ENCODE measurements at regions not wholly inside any gene's neighbourhood (a gene's known extent, or its start where the extent isn't known, plus 50 kb on each side); places are given as distances from the start of the nearest gene placed in this dataset.
A peak's percentile ranks its signal among the peaks of the same experiment; 100 is the strongest.
"Not testable (repeated sequence)": the region's sequence is repeated elsewhere in the genome, so short reads cannot be mapped to it uniquely, and the experiment has no call there.

DNA sequence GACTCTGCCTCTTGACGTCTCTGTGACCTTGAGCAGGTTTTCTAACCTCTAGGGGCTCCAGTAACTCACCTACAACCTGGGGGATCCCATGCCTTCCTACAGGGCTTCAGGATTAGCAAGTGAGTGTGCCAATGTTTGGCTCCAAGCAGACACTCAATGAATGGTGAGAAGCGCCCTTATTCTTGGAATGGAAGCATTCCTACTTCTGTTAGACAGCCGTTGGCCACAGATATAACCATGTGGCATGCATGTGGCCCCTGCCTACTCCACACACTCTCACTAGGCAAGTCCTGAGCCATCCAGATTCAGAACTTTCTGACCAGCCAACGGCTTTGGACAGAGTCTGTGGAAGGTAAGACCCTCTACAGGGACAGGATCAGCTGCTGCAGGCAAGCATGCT is 108.9 kb upstream of the LYZL2 start:
- no peak for FAIRE-seq
- no peak for DNase-seq (ENCODE audit: extremely low spot score, insufficient read length, low read depth)

DNA sequence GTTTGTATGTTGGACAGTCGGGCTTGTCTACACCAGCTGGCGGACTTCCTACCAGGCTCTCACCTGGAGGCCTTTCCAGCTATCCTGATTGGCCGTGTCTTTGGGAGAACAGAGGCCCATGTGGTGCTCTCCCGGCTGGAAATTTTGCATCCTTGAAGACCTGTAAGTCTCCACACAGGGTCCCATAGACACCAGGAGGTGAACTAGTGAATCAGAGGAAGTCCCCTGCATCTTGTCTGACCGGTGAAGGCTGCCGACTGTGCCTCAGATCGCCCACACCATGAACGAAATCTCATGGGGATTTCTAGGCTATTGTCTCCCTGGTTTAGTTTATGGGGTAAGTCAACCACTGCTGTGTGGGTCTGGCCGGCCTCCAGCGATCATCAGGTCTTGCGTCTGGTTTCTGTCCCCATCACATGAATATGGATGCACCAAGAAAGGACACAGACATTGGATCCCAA is 108.4 kb upstream of the LYZL2 start:
- DNase-seq (ENCODE audit: extremely low spot score, insufficient read length, low read depth) = no peak
- peak; percentile 93 for FAIRE-seq

DNA sequence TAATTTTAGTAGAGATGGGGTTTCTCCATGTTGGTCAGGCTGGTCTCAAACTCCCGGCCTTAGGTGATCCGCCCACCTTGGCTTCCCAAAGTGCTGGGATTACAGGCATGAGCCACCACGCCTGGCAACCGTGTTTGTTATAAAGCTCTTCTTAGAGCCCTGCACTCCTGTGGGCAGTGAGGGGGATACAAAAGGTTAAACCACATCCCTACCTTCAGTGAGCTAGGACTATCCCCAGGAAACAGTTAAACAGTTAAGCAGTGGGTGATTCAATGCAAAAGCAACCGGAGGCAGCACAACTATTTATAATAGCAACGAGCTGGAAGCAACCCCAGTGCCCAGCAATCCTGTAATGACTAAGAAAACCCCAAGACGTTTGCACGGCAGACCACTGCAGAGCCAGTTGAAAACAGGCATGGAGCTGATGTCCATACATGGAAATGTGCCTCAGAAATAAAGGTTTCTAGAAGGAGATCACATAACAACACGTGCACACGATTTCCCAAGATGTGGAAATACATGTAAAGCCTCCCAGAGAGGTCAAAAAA is 107.2 kb upstream of the LYZL2 start:
- peak; percentile 99 for FAIRE-seq
- DNase-seq (ENCODE audit: extremely low spot score, insufficient read length, low read depth) = peak; percentile 32

DNA sequence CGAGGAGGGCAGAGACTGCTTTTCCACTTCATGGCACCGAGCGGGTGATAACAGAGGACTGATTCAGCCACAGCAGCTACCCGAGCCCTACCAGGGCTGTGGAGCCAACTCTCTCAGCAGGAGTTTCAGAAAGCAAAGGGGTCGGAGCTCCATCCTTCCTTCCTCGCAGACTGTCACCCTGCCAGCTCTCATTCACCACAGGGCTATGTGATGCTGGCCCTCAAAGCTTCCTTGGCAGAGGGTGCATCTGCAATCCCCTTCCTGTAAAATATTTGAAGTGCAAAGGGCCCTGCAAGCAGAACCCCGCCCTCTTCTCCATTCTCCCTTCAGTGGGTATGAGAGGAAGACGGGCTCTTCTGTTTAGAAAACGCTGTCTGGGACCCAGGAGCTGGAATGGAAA is 105.3 kb upstream of the LYZL2 start:
- FAIRE-seq (peak; percentile 56), DNase-seq (ENCODE audit: extremely low spot score, insufficient read length, low read depth) (no peak)

DNA sequence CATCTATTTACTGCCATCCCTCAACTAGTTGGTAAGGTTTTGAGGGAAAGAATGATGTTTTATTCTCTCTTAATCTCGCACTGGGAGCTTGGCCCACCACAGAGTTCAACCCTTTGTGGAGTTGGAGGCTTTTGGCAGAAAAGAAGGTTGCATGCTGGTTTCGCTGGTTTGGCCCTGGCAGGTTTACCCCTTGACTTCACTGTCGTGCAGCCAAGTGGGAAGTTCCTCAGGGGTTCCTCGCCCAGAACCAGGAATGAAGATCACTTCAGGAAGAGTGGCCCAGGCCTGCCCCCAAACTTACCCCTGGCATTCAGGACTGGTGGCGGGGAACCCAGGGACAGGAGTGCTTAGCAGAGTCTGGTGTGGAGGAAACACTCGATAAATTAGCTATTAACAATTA is 103.1 kb upstream of the LYZL2 start:
- DNase-seq (ENCODE audit: extremely low spot score, insufficient read length, low read depth) (no peak), FAIRE-seq (no peak)

DNA sequence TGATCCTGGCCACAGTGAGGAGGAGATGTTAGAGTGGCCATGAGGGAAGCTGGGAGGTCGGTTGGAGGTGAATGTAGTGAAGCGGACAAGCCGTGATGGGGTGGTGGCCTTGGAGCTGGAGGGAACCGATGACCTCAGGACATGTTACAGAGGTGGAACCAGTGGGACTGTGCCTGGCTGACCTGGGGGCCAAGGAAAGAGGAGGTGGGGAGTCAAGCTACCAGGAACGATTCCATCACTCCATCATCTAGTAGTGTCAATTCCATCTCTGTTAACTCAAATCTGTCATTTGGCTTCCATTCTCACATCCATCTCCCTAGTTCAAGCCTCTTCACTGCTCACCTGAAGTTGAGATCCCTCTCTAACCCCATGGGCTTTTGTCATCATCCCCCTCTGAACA is 102.4 kb upstream of the LYZL2 start:
- FAIRE-seq (no peak), DNase-seq (ENCODE audit: extremely low spot score, insufficient read length, low read depth) (no peak)

DNA sequence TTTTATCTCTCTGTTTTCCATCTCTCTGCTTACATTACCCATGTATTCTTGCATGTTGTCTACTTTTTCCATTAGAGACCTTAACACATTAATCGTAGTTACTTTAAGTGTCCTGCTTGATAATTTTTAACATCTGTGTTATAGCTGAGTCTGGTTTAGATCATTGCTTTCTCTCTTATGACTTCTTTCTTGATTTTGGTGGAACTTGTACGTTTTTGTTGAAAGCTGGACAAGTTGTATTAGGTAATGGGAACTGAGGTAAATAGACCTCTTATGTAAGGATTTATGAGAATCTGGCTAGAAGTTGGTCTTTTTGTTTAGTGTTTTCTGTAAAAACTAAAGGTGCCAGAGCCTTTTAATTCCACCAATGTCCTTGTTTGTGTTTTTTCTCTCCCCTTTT is 100.8 kb upstream of the LYZL2 start:
- FAIRE-seq (no peak), DNase-seq (ENCODE audit: extremely low spot score, insufficient read length, low read depth) (no peak)

DNA sequence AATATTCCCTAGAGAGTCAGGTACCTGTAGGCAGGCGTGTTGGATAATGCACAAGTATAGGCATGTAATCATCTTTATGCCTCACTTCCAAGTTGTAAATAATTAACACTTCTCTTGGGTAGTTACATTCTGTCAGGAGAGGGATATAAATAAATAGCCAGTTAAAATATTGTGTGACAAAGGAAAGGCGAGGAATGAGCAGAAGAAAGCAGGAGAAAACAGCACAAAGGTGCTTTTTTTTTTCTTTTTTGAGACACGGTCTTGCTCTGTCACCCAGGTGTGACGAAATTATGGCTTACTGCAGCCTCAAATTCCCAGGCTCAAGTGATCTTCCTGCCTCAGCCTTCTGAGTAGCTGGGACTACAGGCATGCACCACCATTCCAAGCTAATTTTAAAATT is 99.2 kb upstream of the LYZL2 start:
- DNase-seq (ENCODE audit: extremely low spot score, insufficient read length, low read depth) (no peak), FAIRE-seq (no peak)

GRCh38 chr10:30728127-30728526 is 98.6 kb upstream of the LYZL2 start:
- DNase-seq (ENCODE audit: extremely low spot score, insufficient read length, low read depth) (no peak), FAIRE-seq (no peak)

DNA sequence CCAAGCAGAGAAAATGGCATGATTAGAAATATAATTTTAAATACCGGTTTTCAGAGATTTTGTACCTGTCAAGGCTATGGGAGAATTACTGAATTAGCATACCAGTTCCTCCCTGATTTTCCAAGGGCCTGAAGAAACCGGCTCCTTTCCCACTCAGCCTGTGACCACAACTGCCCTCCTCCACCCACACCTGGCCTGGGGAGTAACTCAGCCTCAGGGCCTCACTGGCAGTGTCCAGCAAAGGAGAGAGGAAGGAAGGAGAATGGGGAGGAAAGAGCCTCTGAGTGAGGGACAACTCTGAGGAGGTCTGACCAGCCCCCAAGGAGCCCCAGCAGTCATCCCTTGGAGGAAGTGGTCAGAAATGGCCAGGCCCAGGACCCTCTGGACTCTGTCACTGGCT is 98.0 kb upstream of the LYZL2 start:
- no peak for FAIRE-seq
- no peak for DNase-seq (ENCODE audit: extremely low spot score, insufficient read length, low read depth)

DNA sequence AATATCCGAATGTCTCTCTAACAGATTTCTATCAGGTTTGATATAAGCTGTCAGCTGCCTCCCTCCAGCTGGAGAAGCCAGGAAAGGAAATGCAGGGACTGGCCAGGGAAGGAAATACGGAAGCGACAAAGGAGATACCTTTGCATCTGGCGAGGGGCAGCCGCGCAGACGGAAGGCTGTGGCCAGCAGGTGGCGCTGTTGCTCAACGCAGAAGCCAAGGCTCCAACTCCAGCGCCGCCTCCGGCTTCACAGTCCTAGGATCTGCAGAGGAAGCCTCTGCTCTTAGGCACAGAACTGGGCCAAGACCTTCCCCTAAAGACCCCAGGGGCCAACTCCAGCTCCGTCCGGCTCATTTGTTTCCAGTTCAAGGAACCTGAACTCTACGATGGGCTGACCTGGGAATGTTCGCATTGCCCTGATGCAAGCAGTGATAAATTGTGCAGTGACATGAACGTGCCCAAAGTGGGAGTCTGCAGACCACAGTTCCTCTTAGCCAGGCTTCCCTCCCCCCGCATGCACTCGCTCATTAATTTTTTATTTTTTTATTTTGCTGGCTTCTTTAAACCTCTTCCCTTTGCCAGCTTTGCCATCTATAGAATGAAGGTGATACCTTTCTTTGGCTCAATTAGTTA is 97.3 kb upstream of the LYZL2 start:
- FAIRE-seq = peak; percentile 99
- DNase-seq (ENCODE audit: extremely low spot score, insufficient read length, low read depth) = not testable (repeated sequence)

DNA sequence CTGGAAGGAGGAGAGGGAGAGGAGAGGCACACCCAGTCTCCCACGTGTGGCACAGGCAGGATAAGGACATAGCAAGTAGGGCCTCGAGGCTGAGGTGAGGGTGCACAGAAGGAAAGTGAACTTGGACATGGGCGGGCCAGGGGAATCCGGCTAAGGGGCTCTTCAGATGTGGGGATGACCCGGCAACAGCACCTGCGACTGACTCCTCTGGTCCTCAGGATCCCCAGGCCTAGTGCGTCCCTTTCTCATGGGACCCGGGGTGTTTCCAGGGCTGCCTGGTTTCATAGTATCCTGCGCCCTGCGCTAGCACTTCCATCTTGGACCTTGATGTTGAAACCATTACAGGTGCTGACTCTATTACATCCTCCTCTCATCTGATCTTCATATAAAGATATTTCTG is 96.1 kb upstream of the LYZL2 start:
- DNase-seq (ENCODE audit: extremely low spot score, insufficient read length, low read depth) = no peak
- FAIRE-seq = no peak

- DNase-seq (ENCODE audit: extremely low spot score, insufficient read length, low read depth) (no peak), FAIRE-seq (no peak)
Observed at GRCh38 chr10:30724296-30724695, 94.7 kb upstream of the LYZL2 start.

- FAIRE-seq = peak; percentile 24
Observed at GRCh38 chr10:30722956-30723620, 93.5 kb upstream of the LYZL2 start.

DNA sequence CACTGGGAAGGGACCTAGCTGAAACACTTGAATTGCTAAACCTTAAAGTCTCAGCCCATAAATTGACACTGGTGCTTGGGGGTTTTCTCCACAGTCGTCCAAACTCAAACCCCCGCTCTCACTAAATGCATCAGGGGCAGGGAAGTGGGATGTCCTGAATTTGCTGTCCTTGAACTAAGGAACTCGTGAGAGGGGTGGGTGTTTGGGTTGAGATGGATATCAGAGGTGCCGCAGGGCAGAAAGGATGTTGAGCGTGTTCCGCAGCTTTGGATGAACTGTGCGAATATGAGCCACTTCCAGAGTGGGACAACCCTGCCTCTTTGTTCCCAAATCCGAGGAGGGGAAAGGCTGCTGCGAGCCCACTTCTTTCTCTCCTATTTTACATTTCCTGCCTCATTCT is 90.3 kb upstream of the LYZL2 start:
- FAIRE-seq (no peak), DNase-seq (ENCODE audit: extremely low spot score, insufficient read length, low read depth) (no peak)

More at GRCh38 chr10:30722956-30723620, 93.5 kb upstream of the LYZL2 start:
- DNase-seq (ENCODE audit: extremely low spot score, insufficient read length, low read depth) = no peak

GRCh38 chr10:30709700-30710358 is 80.3 kb upstream of the LYZL2 start:
- no peak for FAIRE-seq
- no peak for DNase-seq (ENCODE audit: extremely low spot score, insufficient read length, low read depth)

DNA sequence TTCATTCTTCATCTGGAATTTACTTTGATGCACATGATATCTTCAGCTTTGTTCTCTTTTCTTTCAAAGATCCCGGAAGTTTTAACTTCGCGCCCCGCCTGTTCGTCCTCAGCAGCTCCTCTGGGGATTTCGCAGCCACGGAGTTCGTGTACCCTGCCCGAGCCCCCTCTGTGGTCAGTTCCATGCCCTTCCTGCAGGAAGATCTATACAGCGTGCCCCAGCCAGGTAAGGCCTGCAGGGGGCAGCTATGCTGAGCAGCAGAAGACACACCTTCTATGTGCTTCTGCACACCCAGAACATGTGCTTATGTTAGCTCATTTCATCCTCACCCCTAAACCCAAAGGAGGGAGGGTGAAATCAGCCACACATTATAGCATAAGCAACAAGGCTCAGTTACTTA is 79.7 kb upstream of the LYZL2 start:
- DNase-seq (ENCODE audit: extremely low spot score, insufficient read length, low read depth) = no peak
- FAIRE-seq = no peak

DNA sequence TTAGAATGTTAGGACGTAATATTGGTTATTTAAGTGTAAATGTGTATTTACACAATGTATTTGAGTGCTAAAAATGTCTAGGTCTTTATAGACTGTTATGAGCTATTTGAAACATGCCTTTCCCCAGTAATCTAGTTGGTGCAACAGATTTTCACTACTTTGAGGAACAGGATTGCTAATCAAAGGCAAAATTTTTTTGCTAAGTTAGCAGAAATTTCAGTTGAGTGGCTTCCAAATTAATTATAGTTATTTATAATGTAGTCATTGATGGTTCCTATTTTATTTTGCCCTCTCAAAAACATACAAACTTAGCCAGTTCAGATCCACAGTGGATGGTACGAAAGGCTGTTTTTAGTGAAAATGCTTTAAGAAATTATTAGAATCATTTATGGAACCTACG is 78.7 kb upstream of the LYZL2 start:
- FAIRE-seq (no peak), DNase-seq (ENCODE audit: extremely low spot score, insufficient read length, low read depth) (no peak)

DNA sequence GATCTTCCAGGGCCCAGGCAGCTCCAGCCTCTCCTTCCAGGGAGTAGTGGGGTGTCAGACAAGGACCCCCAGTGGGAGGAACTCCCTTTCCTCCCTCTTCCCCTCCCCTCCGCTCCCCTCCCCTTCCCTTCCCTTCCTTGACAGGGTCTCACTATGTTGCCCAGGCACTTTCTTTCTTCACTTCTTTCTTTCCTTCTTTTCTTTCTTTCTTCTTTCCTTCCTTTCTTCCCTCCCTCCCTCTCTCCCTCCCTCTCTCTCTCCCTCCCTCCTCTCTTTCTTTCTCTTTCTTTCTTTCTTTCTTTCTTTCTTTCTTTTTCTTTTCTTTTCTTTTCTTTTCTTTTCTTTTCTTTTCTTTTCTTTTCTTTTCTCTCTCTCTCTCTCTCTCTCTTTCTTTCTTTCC is 76.6 kb upstream of the LYZL2 start:
- not testable (repeated sequence) for FAIRE-seq; DNase-seq (ENCODE audit: extremely low spot score, insufficient read length, low read depth)

DNA sequence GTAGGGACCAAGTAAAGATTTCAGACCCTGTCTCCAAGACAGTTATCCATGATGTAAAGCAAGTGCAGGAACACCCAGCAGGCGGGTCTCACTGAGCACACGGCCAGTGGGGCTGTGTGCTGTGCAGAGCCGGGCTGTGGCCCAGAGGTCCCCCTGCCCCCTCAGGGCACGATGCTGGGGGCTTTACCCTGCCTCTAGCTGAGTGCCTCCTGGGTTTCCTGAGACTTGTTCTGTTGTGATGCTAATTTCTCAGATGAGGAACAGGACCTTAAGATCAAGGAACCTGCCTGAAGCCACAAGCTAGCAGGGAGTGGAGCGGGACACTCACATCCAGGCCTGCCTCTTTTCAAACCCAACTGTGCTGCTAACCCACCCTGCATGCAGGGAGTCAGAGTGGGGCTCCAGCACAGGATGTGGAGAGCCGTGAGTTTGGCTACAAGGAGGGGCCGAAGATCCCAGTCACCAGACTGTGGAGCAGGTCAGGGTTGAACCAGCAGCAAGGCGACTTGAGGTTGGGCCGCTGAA is 76.1 kb upstream of the LYZL2 start:
- DNase-seq (ENCODE audit: extremely low spot score, insufficient read length, low read depth) (no peak), FAIRE-seq (no peak)

GRCh38 chr10:30705101-30705624 is 75.6 kb upstream of the LYZL2 start:
- FAIRE-seq (peak; percentile 91), DNase-seq (ENCODE audit: extremely low spot score, insufficient read length, low read depth) (no peak)

Measured in GM18507 (cell line).